H1 (cell line): ENCODE measurements at regions not wholly inside any gene's neighbourhood (a gene's known extent, or its start where the extent isn't known, plus 50 kb on each side); places are given as distances from the start of the nearest gene placed in this dataset.

Experiments
- CTCF ChIA-PET: fragments of 300-600 bp; sonication (Branson Sonifier 250); formaldehyde crosslinking; loops from one replicate; lab custom pipeline; 2021; ENCODE audit not compliant: partially characterized antibody; lab: Charles Lee
- POLR2A ChIA-PET: fragments of 300-600 bp; sonication (Branson Sonifier 250); formaldehyde crosslinking; loops from one replicate; lab custom pipeline; 2021; ENCODE audit warnings: inconsistent platforms; ENCODE audit not compliant: partially characterized antibody; lab: Charles Lee
- DNase-seq, 2 experiments: peaks; one replicate each; pipeline versions ENCODE4 v3.0.0 to v3.0.0-alpha.2; 2010 to 2022; ENCODE audit warnings: low spot score in 2 of 2, low read depth in 1 of 2, mixed read lengths in 1 of 2
- FAIRE-seq: peaks from 2 replicates; lab custom pipeline; 2011; peaks lifted over from hg19 to GRCh38; lab: Jason Lieb, UNC
- H2AFZ ChIP-seq: 2 replicates; pipeline ENCODE4 v1.8.1; 2012; ENCODE audit warnings: low read length, inconsistent platforms
- H2AK5ac ChIP-seq: 2 replicates; pipeline ENCODE4 v1.6.1; 2013; ENCODE audit warnings: low read depth, low read length
- H2BK120ac ChIP-seq: replicated peaks from 2 replicates; pipeline ENCODE3; 2013; ENCODE audit warnings: low read depth, low read length, inconsistent platforms
- H2BK12ac ChIP-seq: 2 replicates; pipeline ENCODE4 v1.6.1; 2013; ENCODE audit warnings: low read depth, low read length
- H2BK15ac ChIP-seq: 2 replicates; pipeline ENCODE4 v1.6.1; 2013; ENCODE audit warnings: low read length
- H2BK20ac ChIP-seq: 2 replicates; pipeline ENCODE4 v1.6.1; 2013; ENCODE audit warnings: low read length
- H2BK5ac ChIP-seq: 2 replicates; pipeline ENCODE4 v1.6.1; 2013; ENCODE audit warnings: low read depth, low read length
- H3K14ac ChIP-seq: 2 replicates; pipeline ENCODE4 v1.6.1; 2013; ENCODE audit warnings: inconsistent platforms; ENCODE audit not compliant: insufficient read length
- H3K18ac ChIP-seq: 2 replicates; pipeline ENCODE4 v1.6.1; 2013; ENCODE audit warnings: low read length; ENCODE audit errors: extremely low read depth
- H3K23ac ChIP-seq: 2 replicates; pipeline ENCODE4 v1.6.1; 2013; ENCODE audit warnings: inconsistent platforms; ENCODE audit not compliant: insufficient read length
- H3K23me2 ChIP-seq: 2 replicates; pipeline ENCODE4 v1.6.1; 2013; ENCODE audit warnings: low read depth, low read length
- H3K27ac ChIP-seq: 2 replicates; pipeline ENCODE4 v1.6.1; 2011; ENCODE audit warnings: low read depth, low read length, inconsistent platforms
- H3K27me3 ChIP-seq, 4 experiments: replicated peaks in 1 of 4; 1 replicate in 1 of 4; 2 replicates in 3 of 4; pipeline versions ENCODE4 v1.6.1 to v1.8.1; 2011 to 2013; ENCODE audit warnings: low read length in 3 of 4, mild to moderate bottlenecking in 3 of 4, inconsistent platforms in 2 of 4, mixed read lengths in 2 of 4, moderate library complexity in 1 of 4; ENCODE audit not compliant: control insufficient read depth in 3 of 4, insufficient read depth in 3 of 4; ENCODE audit errors: extremely low read depth in 1 of 4
- H3K36me3 ChIP-seq, 4 experiments: 2 replicates each; pipeline versions ENCODE4 v1.6.1 to v1.8.1; 2011 to 2013; ENCODE audit warnings: mild to moderate bottlenecking in 4 of 4, low read length in 3 of 4, moderate library complexity in 2 of 4, control low read depth in 1 of 4, inconsistent platforms in 1 of 4; ENCODE audit not compliant: insufficient read depth in 4 of 4, control insufficient read depth in 2 of 4
- H3K4ac ChIP-seq: replicated peaks from 2 replicates; pipeline ENCODE3; 2013; ENCODE audit warnings: low read length, low read depth, mixed read lengths, inconsistent platforms; ENCODE audit not compliant: insufficient read length
- H3K4me1 ChIP-seq, 4 experiments: replicated peaks in 1 of 4; 1 replicate in 1 of 4; 2 replicates in 3 of 4; pipeline versions ENCODE4 v1.6.1 to v1.8.1; 2011 to 2013; ENCODE audit warnings: low read length in 3 of 4, inconsistent platforms in 2 of 4, mixed read lengths in 1 of 4; ENCODE audit not compliant: insufficient read depth in 4 of 4, control insufficient read depth in 3 of 4
- H3K4me2 ChIP-seq, 2 experiments: 2 replicates each; pipeline versions ENCODE4 v1.6.1 to v1.8.1; 2011 to 2013; ENCODE audit warnings: low read depth in 2 of 2, low read length in 2 of 2, control low read depth in 1 of 2, inconsistent platforms in 1 of 2, mild to moderate bottlenecking in 1 of 2; ENCODE audit not compliant: insufficient read depth in 1 of 2
- H3K4me3 ChIP-seq, 4 experiments: fragments of 200-600, 300-600 bp in 1 of 4; sonication (generic), shearing (Covaris generic), sonication (Bioruptor Twin) in 1 of 4; 2 replicates each; pipeline versions ENCODE4 v1.5.1 to v1.8.1; 2011 to 2016; ENCODE audit warnings: low read length in 4 of 4, low read depth in 3 of 4, control low read depth in 2 of 4, inconsistent platforms in 2 of 4, mild to moderate bottlenecking in 2 of 4, mixed read lengths in 1 of 4, moderate library complexity in 1 of 4; ENCODE audit not compliant: insufficient read depth in 2 of 4; ENCODE audit errors: extremely low read depth in 1 of 4
- H3K56ac ChIP-seq: replicated peaks from 2 replicates; pipeline ENCODE3; 2013; ENCODE audit warnings: low read depth, mild to moderate bottlenecking, mixed read lengths, low read length, inconsistent platforms; ENCODE audit not compliant: insufficient read length
- H3K79me1 ChIP-seq: 2 replicates; pipeline ENCODE4 v1.6.1; 2013; ENCODE audit warnings: low read depth, low read length, control low read depth
- H3K79me2 ChIP-seq, 2 experiments: 2 replicates each; pipeline versions ENCODE4 v1.6.1 to v1.8.1; 2012 to 2013; ENCODE audit warnings: low read length in 2 of 2, mild to moderate bottlenecking in 2 of 2, inconsistent platforms in 1 of 2; ENCODE audit not compliant: insufficient read depth in 2 of 2, control insufficient read depth in 1 of 2
- H3K9ac ChIP-seq, 4 experiments: replicated peaks in 1 of 4; 1 replicate in 1 of 4; 2 replicates in 3 of 4; pipeline versions ENCODE4 v1.6.1 to v1.8.1; 2011 to 2013; ENCODE audit warnings: low read depth in 3 of 4, low read length in 3 of 4, control low read depth in 2 of 4, mild to moderate bottlenecking in 2 of 4, moderate library complexity in 2 of 4, inconsistent platforms in 1 of 4; ENCODE audit errors: extremely low read depth in 1 of 4
- H3K9me3 ChIP-seq, 2 experiments: 2 replicates each; pipeline versions ENCODE4 v1.6.1 to v1.8.1; 2012 to 2013; ENCODE audit warnings: mild to moderate bottlenecking in 2 of 2, moderate library complexity in 2 of 2, control low read depth in 1 of 2, inconsistent platforms in 1 of 2, low read depth in 1 of 2, low read length in 1 of 2, mixed read lengths in 1 of 2; ENCODE audit not compliant: insufficient read depth in 2 of 2
- H4K20me1 ChIP-seq, 2 experiments: replicated peaks in 1 of 2; 2 replicates each; pipeline versions ENCODE3 to v1.8.1; 2011 to 2013; ENCODE audit warnings: inconsistent platforms in 2 of 2, low read length in 2 of 2, mild to moderate bottlenecking in 1 of 2; ENCODE audit not compliant: insufficient read depth in 2 of 2, control insufficient read depth in 1 of 2
- H4K5ac ChIP-seq: 2 replicates; pipeline ENCODE4 v1.6.1; 2013; ENCODE audit warnings: low read length, low read depth, mixed read lengths, inconsistent platforms; ENCODE audit not compliant: insufficient read length
- H4K8ac ChIP-seq: 2 replicates; pipeline ENCODE4 v1.8.0; 2013; ENCODE audit warnings: mild to moderate bottlenecking, moderate library complexity, low read length, inconsistent platforms; ENCODE audit not compliant: insufficient read depth; ENCODE audit errors: extremely low read depth
- H4K91ac ChIP-seq: replicated peaks from 2 replicates; pipeline ENCODE3; 2013; ENCODE audit warnings: low read length, mixed read lengths, inconsistent platforms; ENCODE audit not compliant: insufficient read length
- EGR1 ChIP-seq: IDR thresholded peaks from 2 replicates; pipeline ENCODE4 v1.6.1; 2011; ENCODE audit warnings: low read depth, low read length, borderline replicate concordance
- EP300 ChIP-seq, 2 experiments: IDR thresholded peaks; 1 replicate in 1 of 2; 2 replicates in 1 of 2; pipeline ENCODE4 v1.6.1; 2011 to 2012; ENCODE audit warnings: low read depth in 2 of 2, low read length in 2 of 2, mild to moderate bottlenecking in 2 of 2, borderline replicate concordance in 1 of 2, inconsistent platforms in 1 of 2, moderate library complexity in 1 of 2
- KDM4A ChIP-seq: IDR thresholded peaks from one replicate; pipeline ENCODE4 v1.7.1; 2012; ENCODE audit warnings: low read depth, mild to moderate bottlenecking, moderate library complexity, low read length, inconsistent platforms; ENCODE audit not compliant: severe bottlenecking
- PHF8 ChIP-seq: fragments of 200-600 bp; sonication (generic); conservative IDR thresholded peaks from 2 replicates; pipeline ENCODE4 v1.7.1; 2012; ENCODE audit warnings: low read depth, mild to moderate bottlenecking, inconsistent platforms, low read length, moderate library complexity
- RAD21 ChIP-seq, 2 experiments: IDR thresholded peaks in 1 of 2; conservative IDR thresholded peaks in 1 of 2; 2 replicates each; pipeline ENCODE4 v1.6.1; 2011; ENCODE audit warnings: low read depth in 2 of 2, low read length in 2 of 2, improper control_type of control experiment in 1 of 2, inconsistent platforms in 1 of 2, mild to moderate bottlenecking in 1 of 2, moderate library complexity in 1 of 2
- RBBP5 ChIP-seq: IDR thresholded peaks from 2 replicates; pipeline ENCODE4 v1.7.1; 2012; ENCODE audit warnings: low read depth, mild to moderate bottlenecking, inconsistent platforms, low read length, moderate library complexity, borderline replicate concordance
- SP2 ChIP-seq: IDR thresholded peaks from 2 replicates; pipeline ENCODE4 v1.6.1; 2012; ENCODE audit warnings: mild to moderate bottlenecking, low read length, inconsistent platforms
- SRF ChIP-seq: IDR thresholded peaks from 2 replicates; pipeline ENCODE4 v1.6.1; 2011; ENCODE audit warnings: mild to moderate bottlenecking, low read depth, low read length, moderate library complexity
- WGBS, 2 experiments: shearing (Covaris generic) in 1 of 2; methylation state at CpG; one replicate each; pipeline versions ENCODE4 v1.1.6 to v1.1.7; 2013 to 2015; ENCODE audit warnings: low lambda C conversion rate in 2 of 2, mixed read lengths in 2 of 2, inconsistent platforms in 1 of 2, low coverage in 1 of 2, missing lambda C conversion rate in 1 of 2; ENCODE audit not compliant: insufficient replicate concordance in 2 of 2, insufficient coverage in 1 of 2, insufficient read length in 1 of 2; ENCODE audit errors: extremely low coverage in 1 of 2, missing lambda C conversion rate in 1 of 2; 5-methylcytosine and 5-hydroxymethylcytosine counted together
- TF ChIP-seq, protein P1 (sequence below), 3 experiments: IDR thresholded peaks; 1 replicate in 2 of 3; 2 replicates in 1 of 3; pipeline versions ENCODE4 v1.5.1 to v1.6.1; 2011; ENCODE audit warnings: low read length in 3 of 3, mild to moderate bottlenecking in 3 of 3, inconsistent platforms in 2 of 3, low read depth in 1 of 3, moderate library complexity in 1 of 3; ENCODE audit not compliant: insufficient read depth in 1 of 3; ENCODE audit errors: control extremely low read depth in 1 of 3

DNA sequence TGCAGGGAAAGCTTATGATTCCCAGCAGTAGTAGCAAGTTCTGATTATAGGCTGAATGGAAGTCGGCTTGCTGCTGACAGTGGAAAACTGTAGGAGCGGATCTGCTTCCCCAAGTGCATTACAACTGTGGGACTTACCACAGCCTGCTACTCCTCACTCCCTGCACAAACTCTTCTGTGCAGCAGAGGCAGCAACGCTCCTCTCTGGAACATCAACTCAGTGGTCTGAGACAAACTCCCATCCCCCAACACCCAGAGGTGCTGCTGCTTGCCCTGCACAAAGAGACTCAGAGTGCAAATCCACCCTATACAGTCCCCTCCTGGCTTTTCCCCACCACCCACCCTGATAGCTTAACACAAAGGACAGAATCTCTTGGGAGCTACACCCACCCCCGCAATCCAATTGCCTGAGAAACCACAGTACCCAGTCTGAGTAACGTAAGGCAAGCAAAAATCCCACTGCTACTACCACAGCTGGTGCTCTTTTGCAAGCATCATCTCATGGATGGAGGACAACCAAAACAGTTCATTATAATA, 1455.2 kb downstream of the AMY1C start:
- Histone ChIP-seq H3K18ac (no peak overlapping the region; the same call in 1 of the 2 replicates), H2AK5ac (no peak overlapping the region), H3K27ac (no peak overlapping the region), H4K91ac (no peak overlapping the region), H2AFZ (peak overlapping the region; percentile 91), H3K23me2 (no peaks in the 10 kb centered on the region), H2BK5ac (no peak overlapping the region), H3K23ac (no peak overlapping the region), H3K27me3 (no peaks in the 10 kb centered on the region), H4K8ac (no peak overlapping the region), H2BK120ac (no peak overlapping the region), H2BK15ac (no peak overlapping the region), H3K79me2 (no peaks in the 10 kb centered on the region), H3K56ac (no peak overlapping the region), H3K4ac (no peak overlapping the region), H3K4me2 (no peak overlapping the region), H4K5ac (no peak overlapping the region), H2BK12ac (no peak overlapping the region), H3K4me1 (no peaks in the 10 kb centered on the region), H3K79me1 (no peaks in the 10 kb centered on the region), H2BK20ac (no peak overlapping the region), H3K14ac (no peak overlapping the region), H3K36me3 (no peaks in the 10 kb centered on the region), H3K9me3 (no peaks in the 10 kb centered on the region), H3K4me3 (no peak overlapping the region), H3K9ac (no peak overlapping the region), H4K20me1 (no peaks in the 10 kb centered on the region)
- 97% methylated on average over 5 of the region's 5 CpGs; no CpG with 5 or more reads in 1 of the 2 experiments for WGBS, 2 experiments
- ChIA-PET POLR2A (no interaction called here), CTCF (interaction anchor here (0.7 kb wide), 3 partner anchors 70 to 589 kb away, joined by 3 to 4 read pairs (median 3); no protein-coding TSS in a partner anchor)
- no peak for DNase-seq
- TF ChIP-seq RAD21 (IDR thresholded peaks at IDR 0.05 in 1 of 2, conservative IDR thresholded peaks at IDR 0.05 in 1 of 2; ENCODE audit: low read depth in 2 of 2, low read length in 2 of 2) = peak; percentile 63 to 67
- TF ChIP-seq SRF = no peak
- TF ChIP-seq, protein P1, sequence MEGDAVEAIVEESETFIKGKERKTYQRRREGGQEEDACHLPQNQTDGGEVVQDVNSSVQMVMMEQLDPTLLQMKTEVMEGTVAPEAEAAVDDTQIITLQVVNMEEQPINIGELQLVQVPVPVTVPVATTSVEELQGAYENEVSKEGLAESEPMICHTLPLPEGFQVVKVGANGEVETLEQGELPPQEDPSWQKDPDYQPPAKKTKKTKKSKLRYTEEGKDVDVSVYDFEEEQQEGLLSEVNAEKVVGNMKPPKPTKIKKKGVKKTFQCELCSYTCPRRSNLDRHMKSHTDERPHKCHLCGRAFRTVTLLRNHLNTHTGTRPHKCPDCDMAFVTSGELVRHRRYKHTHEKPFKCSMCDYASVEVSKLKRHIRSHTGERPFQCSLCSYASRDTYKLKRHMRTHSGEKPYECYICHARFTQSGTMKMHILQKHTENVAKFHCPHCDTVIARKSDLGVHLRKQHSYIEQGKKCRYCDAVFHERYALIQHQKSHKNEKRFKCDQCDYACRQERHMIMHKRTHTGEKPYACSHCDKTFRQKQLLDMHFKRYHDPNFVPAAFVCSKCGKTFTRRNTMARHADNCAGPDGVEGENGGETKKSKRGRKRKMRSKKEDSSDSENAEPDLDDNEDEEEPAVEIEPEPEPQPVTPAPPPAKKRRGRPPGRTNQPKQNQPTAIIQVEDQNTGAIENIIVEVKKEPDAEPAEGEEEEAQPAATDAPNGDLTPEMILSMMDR (IDR thresholded peaks at IDR 0.05; ENCODE audit: control extremely low read depth in 1 of 3, insufficient read depth in 1 of 3, low read depth in 1 of 3, low read length in 3 of 3) = peak in 2 of 3 experiments; percentile 39 to 68; a peak in 2 of 4 replicates
- no peak for TF ChIP-seq PHF8
- no peak for TF ChIP-seq KDM4A
- no peak for TF ChIP-seq EP300 (IDR thresholded peaks at IDR 0.05; ENCODE audit: borderline replicate concordance in 1 of 2, low read depth in 2 of 2, low read length in 2 of 2)
- no peak for TF ChIP-seq EGR1
- TF ChIP-seq SP2 = no peak
- TF ChIP-seq RBBP5 = no peak
- FAIRE-seq = no peak
